WTC11 (cell line): ENCODE measurements at regions not wholly inside any gene's neighbourhood (a gene's known extent, or its start where the extent isn't known, plus 50 kb on each side); places are given as distances from the start of the nearest gene placed in this dataset.

Experiments
- ATAC-seq: fragments of 200-7000 bp; cut with Tn5 transposase; 2 replicates; pipeline ENCODE4 v1.10.0; 2021; ENCODE audit warnings: mild to moderate bottlenecking, moderate library complexity
- CTCF ChIA-PET: fragments of 300-600 bp; sonication (Branson Sonifier 250); formaldehyde crosslinking; loops from one replicate; lab custom pipeline; 2021; ENCODE audit warnings: antibody characterized with exemption; lab: Charles Lee
- POLR2A ChIA-PET: fragments of 350-600 bp; sonication (Branson Sonifier 250); formaldehyde crosslinking; loops from one replicate; lab custom pipeline; 2021; ENCODE audit warnings: antibody characterized with exemption; lab: Charles Lee
- DNase-seq: peaks from one replicate; pipeline ENCODE4 v3.0.0; 2021; ENCODE audit warnings: low spot score
- H3K27ac Mint-ChIP-seq: 2 replicates; pipeline ENCODE4 v1.8.0; 2021; ENCODE audit warnings: mixed read lengths
- H3K27me3 Mint-ChIP-seq: 2 replicates; pipeline ENCODE4 v1.8.0; 2021; ENCODE audit warnings: low read depth, mild to moderate bottlenecking, moderate library complexity, mixed read lengths
- H3K36me3 Mint-ChIP-seq: 2 replicates; pipeline ENCODE4 v1.8.0; 2021; ENCODE audit warnings: mixed read lengths
- H3K4me1 Mint-ChIP-seq: 2 replicates; pipeline ENCODE4 v1.8.0; 2022; ENCODE audit warnings: mixed read lengths
- H3K4me3 Mint-ChIP-seq: 2 replicates; pipeline ENCODE4 v1.8.0; 2021; ENCODE audit warnings: mild to moderate bottlenecking, moderate library complexity, mixed read lengths
- H3K9me3 Mint-ChIP-seq: 2 replicates; pipeline ENCODE4 v1.8.0; 2021; ENCODE audit warnings: mixed read lengths
- CREM ChIP-seq: sonication (generic); formaldehyde crosslinking; IDR thresholded peaks from 2 replicates; pipeline ENCODE4 v1.8.1; 2022; ENCODE audit warnings: mild to moderate bottlenecking, missing genetic modification reagents, moderate library complexity
- ELF4 ChIP-seq: sonication (generic); formaldehyde crosslinking; IDR thresholded peaks from 2 replicates; pipeline ENCODE4 v1.8.1; 2022; ENCODE audit warnings: low read depth, mild to moderate bottlenecking, moderate library complexity, missing genetic modification reagents
- EMX1 ChIP-seq: fragments of 250-450 bp; sonication (Bioruptor Pico); IDR thresholded peaks from 2 replicates; pipeline ENCODE4 v1.8.0; 2021; ENCODE audit warnings: mild to moderate bottlenecking
- ETV6 ChIP-seq: sonication (generic); formaldehyde crosslinking; IDR thresholded peaks from 2 replicates; pipeline ENCODE4 v1.8.1; 2022; ENCODE audit warnings: mild to moderate bottlenecking, missing genetic modification reagents
- FOXP1 ChIP-seq: sonication (generic); formaldehyde crosslinking; IDR thresholded peaks from 2 replicates; pipeline ENCODE4 v1.8.0; 2022; ENCODE audit warnings: missing genetic modification reagents, mild to moderate bottlenecking, moderate library complexity, borderline replicate concordance
- GABPB1 ChIP-seq: sonication (generic); formaldehyde crosslinking; IDR thresholded peaks from 2 replicates; pipeline ENCODE4 v1.8.1; 2023; ENCODE audit warnings: mild to moderate bottlenecking, missing genetic modification reagents
- GTF2I ChIP-seq: fragments of 250-450 bp; sonication (Bioruptor Pico); conservative IDR thresholded peaks from 2 replicates; pipeline ENCODE4 v1.4.0; 2021; ENCODE audit warnings: mild to moderate bottlenecking
- OVOL2 ChIP-seq: fragments of 250-450 bp; sonication (Bioruptor Pico); IDR thresholded peaks from 2 replicates; pipeline ENCODE4 v1.9.0; 2021; ENCODE audit warnings: mild to moderate bottlenecking, borderline replicate concordance
- PRRX2 ChIP-seq: fragments of 250-450 bp; sonication (Bioruptor Pico); IDR thresholded peaks from 2 replicates; pipeline ENCODE4 v1.8.0; 2021; ENCODE audit warnings: mild to moderate bottlenecking
- RORB ChIP-seq: fragments of 250-450 bp; sonication (Bioruptor Pico); IDR thresholded peaks from 2 replicates; pipeline ENCODE4 v1.9.0; 2021; ENCODE audit warnings: mild to moderate bottlenecking
- SMAD3 ChIP-seq: sonication (generic); formaldehyde crosslinking; IDR thresholded peaks from 2 replicates; pipeline ENCODE4 v1.8.0; 2022; ENCODE audit warnings: missing genetic modification reagents, mild to moderate bottlenecking, borderline replicate concordance
- SMAD4 ChIP-seq: sonication (generic); formaldehyde crosslinking; IDR thresholded peaks from 2 replicates; pipeline ENCODE4 v1.8.0; 2022; ENCODE audit warnings: mild to moderate bottlenecking, missing genetic modification reagents
- SOX15 ChIP-seq: fragments of 250-450 bp; sonication (Bioruptor Pico); IDR thresholded peaks from 2 replicates; pipeline ENCODE4 v1.9.0; 2021; ENCODE audit warnings: mild to moderate bottlenecking
- SP1 ChIP-seq: sonication (generic); formaldehyde crosslinking; conservative IDR thresholded peaks from 2 replicates; pipeline ENCODE4 v1.8.1; 2022; ENCODE audit warnings: missing genetic modification reagents
- TP53 ChIP-seq: sonication (generic); formaldehyde crosslinking; IDR thresholded peaks from 2 replicates; pipeline ENCODE4 v1.8.1; 2023; ENCODE audit warnings: mild to moderate bottlenecking, missing genetic modification reagents
- USF2 ChIP-seq: sonication (generic); formaldehyde crosslinking; IDR thresholded peaks from 2 replicates; pipeline ENCODE4 v1.8.1; 2023; ENCODE audit warnings: mild to moderate bottlenecking, missing genetic modification reagents, moderate library complexity
- ZNF219 ChIP-seq: sonication (generic); formaldehyde crosslinking; IDR thresholded peaks from 2 replicates; pipeline ENCODE4 v1.8.0; 2023; ENCODE audit warnings: missing genetic modification reagents, mild to moderate bottlenecking, borderline replicate concordance
- ZNF423 ChIP-seq: fragments of 250-450 bp; sonication (Bioruptor Pico); IDR thresholded peaks from 2 replicates; pipeline ENCODE4 v2.1.2; 2022; ENCODE audit warnings: mild to moderate bottlenecking, moderate library complexity
- TF ChIP-seq, protein P1 (sequence below): sonication (generic); formaldehyde crosslinking; IDR thresholded peaks from 2 replicates; pipeline ENCODE4 v1.8.1; 2023; ENCODE audit warnings: mild to moderate bottlenecking, missing genetic modification reagents, borderline replicate concordance
- TF ChIP-seq, protein P2 (sequence below): fragments of 200-600 bp; IDR thresholded peaks from 2 replicates; pipeline ENCODE4 v1.8.0; 2022; ENCODE audit warnings: antibody characterized with exemption
- TF ChIP-seq, protein P3 (sequence below): fragments of 250-450 bp; sonication (Bioruptor Pico); IDR thresholded peaks from 2 replicates; pipeline ENCODE4 v1.9.0; 2021; ENCODE audit warnings: mild to moderate bottlenecking, borderline replicate concordance
- TF ChIP-seq, protein P4 (sequence below): sonication (generic); formaldehyde crosslinking; conservative IDR thresholded peaks from 2 replicates; pipeline ENCODE4 v1.8.1; 2023; ENCODE audit warnings: mild to moderate bottlenecking, low read depth, missing genetic modification reagents, moderate library complexity

- no peak for TF ChIP-seq TP53 (CRISPR knock-in tag)
- TF ChIP-seq, protein P1, sequence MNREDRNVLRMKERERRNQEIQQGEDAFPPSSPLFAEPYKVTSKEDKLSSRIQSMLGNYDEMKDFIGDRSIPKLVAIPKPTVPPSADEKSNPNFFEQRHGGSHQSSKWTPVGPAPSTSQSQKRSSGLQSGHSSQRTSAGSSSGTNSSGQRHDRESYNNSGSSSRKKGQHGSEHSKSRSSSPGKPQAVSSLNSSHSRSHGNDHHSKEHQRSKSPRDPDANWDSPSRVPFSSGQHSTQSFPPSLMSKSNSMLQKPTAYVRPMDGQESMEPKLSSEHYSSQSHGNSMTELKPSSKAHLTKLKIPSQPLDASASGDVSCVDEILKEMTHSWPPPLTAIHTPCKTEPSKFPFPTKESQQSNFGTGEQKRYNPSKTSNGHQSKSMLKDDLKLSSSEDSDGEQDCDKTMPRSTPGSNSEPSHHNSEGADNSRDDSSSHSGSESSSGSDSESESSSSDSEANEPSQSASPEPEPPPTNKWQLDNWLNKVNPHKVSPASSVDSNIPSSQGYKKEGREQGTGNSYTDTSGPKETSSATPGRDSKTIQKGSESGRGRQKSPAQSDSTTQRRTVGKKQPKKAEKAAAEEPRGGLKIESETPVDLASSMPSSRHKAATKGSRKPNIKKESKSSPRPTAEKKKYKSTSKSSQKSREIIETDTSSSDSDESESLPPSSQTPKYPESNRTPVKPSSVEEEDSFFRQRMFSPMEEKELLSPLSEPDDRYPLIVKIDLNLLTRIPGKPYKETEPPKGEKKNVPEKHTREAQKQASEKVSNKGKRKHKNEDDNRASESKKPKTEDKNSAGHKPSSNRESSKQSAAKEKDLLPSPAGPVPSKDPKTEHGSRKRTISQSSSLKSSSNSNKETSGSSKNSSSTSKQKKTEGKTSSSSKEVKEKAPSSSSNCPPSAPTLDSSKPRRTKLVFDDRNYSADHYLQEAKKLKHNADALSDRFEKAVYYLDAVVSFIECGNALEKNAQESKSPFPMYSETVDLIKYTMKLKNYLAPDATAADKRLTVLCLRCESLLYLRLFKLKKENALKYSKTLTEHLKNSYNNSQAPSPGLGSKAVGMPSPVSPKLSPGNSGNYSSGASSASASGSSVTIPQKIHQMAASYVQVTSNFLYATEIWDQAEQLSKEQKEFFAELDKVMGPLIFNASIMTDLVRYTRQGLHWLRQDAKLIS (CRISPR knock-in tag) = no peak
- TF ChIP-seq CREM = no peak
- no peak for TF ChIP-seq EMX1 (CRISPR knock-in tag)
- no peak for TF ChIP-seq SMAD3 (CRISPR knock-in tag)
- TF ChIP-seq GTF2I (CRISPR knock-in tag) = no peak
- no peak for TF ChIP-seq USF2 (CRISPR knock-in tag)
- no peak for TF ChIP-seq PRRX2 (CRISPR knock-in tag)
- no peak for TF ChIP-seq FOXP1
- no peak for TF ChIP-seq ELF4 (CRISPR knock-in tag)
- TF ChIP-seq, protein P2, sequence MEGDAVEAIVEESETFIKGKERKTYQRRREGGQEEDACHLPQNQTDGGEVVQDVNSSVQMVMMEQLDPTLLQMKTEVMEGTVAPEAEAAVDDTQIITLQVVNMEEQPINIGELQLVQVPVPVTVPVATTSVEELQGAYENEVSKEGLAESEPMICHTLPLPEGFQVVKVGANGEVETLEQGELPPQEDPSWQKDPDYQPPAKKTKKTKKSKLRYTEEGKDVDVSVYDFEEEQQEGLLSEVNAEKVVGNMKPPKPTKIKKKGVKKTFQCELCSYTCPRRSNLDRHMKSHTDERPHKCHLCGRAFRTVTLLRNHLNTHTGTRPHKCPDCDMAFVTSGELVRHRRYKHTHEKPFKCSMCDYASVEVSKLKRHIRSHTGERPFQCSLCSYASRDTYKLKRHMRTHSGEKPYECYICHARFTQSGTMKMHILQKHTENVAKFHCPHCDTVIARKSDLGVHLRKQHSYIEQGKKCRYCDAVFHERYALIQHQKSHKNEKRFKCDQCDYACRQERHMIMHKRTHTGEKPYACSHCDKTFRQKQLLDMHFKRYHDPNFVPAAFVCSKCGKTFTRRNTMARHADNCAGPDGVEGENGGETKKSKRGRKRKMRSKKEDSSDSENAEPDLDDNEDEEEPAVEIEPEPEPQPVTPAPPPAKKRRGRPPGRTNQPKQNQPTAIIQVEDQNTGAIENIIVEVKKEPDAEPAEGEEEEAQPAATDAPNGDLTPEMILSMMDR = no peak
- TF ChIP-seq, protein P3, sequence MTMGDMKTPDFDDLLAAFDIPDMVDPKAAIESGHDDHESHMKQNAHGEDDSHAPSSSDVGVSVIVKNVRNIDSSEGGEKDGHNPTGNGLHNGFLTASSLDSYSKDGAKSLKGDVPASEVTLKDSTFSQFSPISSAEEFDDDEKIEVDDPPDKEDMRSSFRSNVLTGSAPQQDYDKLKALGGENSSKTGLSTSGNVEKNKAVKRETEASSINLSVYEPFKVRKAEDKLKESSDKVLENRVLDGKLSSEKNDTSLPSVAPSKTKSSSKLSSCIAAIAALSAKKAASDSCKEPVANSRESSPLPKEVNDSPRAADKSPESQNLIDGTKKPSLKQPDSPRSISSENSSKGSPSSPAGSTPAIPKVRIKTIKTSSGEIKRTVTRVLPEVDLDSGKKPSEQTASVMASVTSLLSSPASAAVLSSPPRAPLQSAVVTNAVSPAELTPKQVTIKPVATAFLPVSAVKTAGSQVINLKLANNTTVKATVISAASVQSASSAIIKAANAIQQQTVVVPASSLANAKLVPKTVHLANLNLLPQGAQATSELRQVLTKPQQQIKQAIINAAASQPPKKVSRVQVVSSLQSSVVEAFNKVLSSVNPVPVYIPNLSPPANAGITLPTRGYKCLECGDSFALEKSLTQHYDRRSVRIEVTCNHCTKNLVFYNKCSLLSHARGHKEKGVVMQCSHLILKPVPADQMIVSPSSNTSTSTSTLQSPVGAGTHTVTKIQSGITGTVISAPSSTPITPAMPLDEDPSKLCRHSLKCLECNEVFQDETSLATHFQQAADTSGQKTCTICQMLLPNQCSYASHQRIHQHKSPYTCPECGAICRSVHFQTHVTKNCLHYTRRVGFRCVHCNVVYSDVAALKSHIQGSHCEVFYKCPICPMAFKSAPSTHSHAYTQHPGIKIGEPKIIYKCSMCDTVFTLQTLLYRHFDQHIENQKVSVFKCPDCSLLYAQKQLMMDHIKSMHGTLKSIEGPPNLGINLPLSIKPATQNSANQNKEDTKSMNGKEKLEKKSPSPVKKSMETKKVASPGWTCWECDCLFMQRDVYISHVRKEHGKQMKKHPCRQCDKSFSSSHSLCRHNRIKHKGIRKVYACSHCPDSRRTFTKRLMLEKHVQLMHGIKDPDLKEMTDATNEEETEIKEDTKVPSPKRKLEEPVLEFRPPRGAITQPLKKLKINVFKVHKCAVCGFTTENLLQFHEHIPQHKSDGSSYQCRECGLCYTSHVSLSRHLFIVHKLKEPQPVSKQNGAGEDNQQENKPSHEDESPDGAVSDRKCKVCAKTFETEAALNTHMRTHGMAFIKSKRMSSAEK (CRISPR knock-in tag) = no peak
- no peak for TF ChIP-seq ZNF219
- TF ChIP-seq SOX15 (CRISPR knock-in tag) = no peak
- no peak for TF ChIP-seq RORB (CRISPR knock-in tag)
- TF ChIP-seq GABPB1 (CRISPR knock-in tag) = no peak
- DNase-seq (no peak), ATAC-seq (peak; percentile 79)
- no peaks in the 10 kb centered on the region for H3K36me3 Mint-ChIP-seq
- H3K4me1 Mint-ChIP-seq = no peaks in the 10 kb centered on the region
- H3K9me3 Mint-ChIP-seq = no peaks in the 10 kb centered on the region
- H3K4me3 Mint-ChIP-seq = no peak overlapping the region
- CTCF ChIA-PET = no interaction called here
- POLR2A ChIA-PET = no interaction called here
- H3K27ac Mint-ChIP-seq = no peak overlapping the region
- H3K27me3 Mint-ChIP-seq = no peaks in the 10 kb centered on the region
Observed at GRCh38 chr2:189254268-189254883, 74.8 kb upstream of the COL5A2 start.

DNA sequence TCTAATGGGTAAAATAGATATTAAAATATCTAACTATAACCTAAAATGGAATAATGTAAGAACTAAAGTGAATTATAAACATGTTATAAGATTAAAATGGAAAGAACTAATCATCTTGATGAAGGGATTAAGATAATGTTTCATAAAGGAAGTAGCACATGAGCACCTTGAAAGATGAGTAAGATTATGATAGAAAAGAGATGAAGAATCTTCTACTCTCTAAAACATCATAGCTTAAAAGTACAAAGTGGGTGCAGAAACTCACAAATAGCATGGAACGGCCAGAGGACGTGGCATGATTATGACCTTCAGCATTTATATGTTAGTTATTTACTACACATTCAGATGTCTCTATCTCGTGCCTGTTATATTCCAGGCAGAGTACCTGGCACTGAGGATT is 76.2 kb upstream of the COL5A2 start:
- POLR2A ChIA-PET = no interaction called here
- Mint-ChIP-seq H3K4me1 (peaks cover 7% of the 10 kb centered on the region), H3K27ac (no peak overlapping the region), H3K36me3 (no peaks in the 10 kb centered on the region), H3K4me3 (no peak overlapping the region), H3K9me3 (no peaks in the 10 kb centered on the region), H3K27me3 (no peaks in the 10 kb centered on the region)
- ATAC-seq (no peak), DNase-seq (no peak)
- CTCF ChIA-PET = no interaction called here
- TF ChIP-seq GABPB1 (CRISPR knock-in tag) (no peak), ETV6 (CRISPR knock-in tag) (no peak), OVOL2 (CRISPR knock-in tag) (no peak), SP1 (CRISPR knock-in tag) (no peak), ZNF423 (CRISPR knock-in tag) (no peak), GTF2I (CRISPR knock-in tag) (no peak), SMAD4 (CRISPR knock-in tag) (no peak), EMX1 (CRISPR knock-in tag) (no peak)
- TF ChIP-seq, protein P4, sequence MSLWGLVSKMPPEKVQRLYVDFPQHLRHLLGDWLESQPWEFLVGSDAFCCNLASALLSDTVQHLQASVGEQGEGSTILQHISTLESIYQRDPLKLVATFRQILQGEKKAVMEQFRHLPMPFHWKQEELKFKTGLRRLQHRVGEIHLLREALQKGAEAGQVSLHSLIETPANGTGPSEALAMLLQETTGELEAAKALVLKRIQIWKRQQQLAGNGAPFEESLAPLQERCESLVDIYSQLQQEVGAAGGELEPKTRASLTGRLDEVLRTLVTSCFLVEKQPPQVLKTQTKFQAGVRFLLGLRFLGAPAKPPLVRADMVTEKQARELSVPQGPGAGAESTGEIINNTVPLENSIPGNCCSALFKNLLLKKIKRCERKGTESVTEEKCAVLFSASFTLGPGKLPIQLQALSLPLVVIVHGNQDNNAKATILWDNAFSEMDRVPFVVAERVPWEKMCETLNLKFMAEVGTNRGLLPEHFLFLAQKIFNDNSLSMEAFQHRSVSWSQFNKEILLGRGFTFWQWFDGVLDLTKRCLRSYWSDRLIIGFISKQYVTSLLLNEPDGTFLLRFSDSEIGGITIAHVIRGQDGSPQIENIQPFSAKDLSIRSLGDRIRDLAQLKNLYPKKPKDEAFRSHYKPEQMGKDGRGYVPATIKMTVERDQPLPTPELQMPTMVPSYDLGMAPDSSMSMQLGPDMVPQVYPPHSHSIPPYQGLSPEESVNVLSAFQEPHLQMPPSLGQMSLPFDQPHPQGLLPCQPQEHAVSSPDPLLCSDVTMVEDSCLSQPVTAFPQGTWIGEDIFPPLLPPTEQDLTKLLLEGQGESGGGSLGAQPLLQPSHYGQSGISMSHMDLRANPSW (CRISPR knock-in tag) = no peak
